GM06990 (cell line): ENCODE measurements at regions not wholly inside any gene's neighbourhood (a gene's known extent, or its start where the extent isn't known, plus 50 kb on each side); places are given as distances from the start of the nearest gene placed in this dataset.

ENCODE experiments used
- DNase-seq: peaks from one replicate; pipeline ENCODE4 v3.0.0-alpha.2; 2011; ENCODE audit not compliant: insufficient read length; ENCODE audit errors: extremely low read depth
- H3K27me3 ChIP-seq: replicated peaks from 2 replicates; pipeline ENCODE4 v1.6.0; 2011; ENCODE audit warnings: low read length; ENCODE audit not compliant: control insufficient read depth, insufficient read depth
- H3K36me3 ChIP-seq: 2 replicates; pipeline ENCODE4 v1.5.1; 2011; ENCODE audit warnings: low read length; ENCODE audit not compliant: control insufficient read depth, insufficient read depth
- H3K4me3 ChIP-seq: replicated peaks from 2 replicates; pipeline ENCODE4 v1.5.1; 2011; ENCODE audit warnings: low read depth, mild to moderate bottlenecking, control low read depth, low read length
- CTCF ChIP-seq: IDR thresholded peaks from 2 replicates; pipeline ENCODE4 v1.5.1; 2011; ENCODE audit warnings: low read length, control low read depth, mild to moderate bottlenecking, inconsistent platforms; ENCODE audit not compliant: insufficient read depth, poor library complexity, severe bottlenecking

GRCh38 chr7:40923626-40924025, 779.3 kb downstream of the INHBA start:
- Histone ChIP-seq H3K27me3 (no peaks in the 10 kb centered on the region), H3K36me3 (no peaks in the 10 kb centered on the region), H3K4me3 (no peak overlapping the region)
- no peak for TF ChIP-seq CTCF
- no peak for DNase-seq

GRCh38 chr7:40922316-40922670, 780.6 kb downstream of the INHBA start:
- Histone ChIP-seq H3K36me3 (no peaks in the 10 kb centered on the region), H3K27me3 (no peaks in the 10 kb centered on the region), H3K4me3 (no peak overlapping the region)
- DNase-seq, result no peak
- no peak for TF ChIP-seq CTCF

GRCh38 chr7:40921589-40922315, 781.1 kb downstream of the INHBA start:
- no peaks in the 10 kb centered on the region for H3K36me3 ChIP-seq
- no peak for DNase-seq
- no peak for TF ChIP-seq CTCF
- H3K4me3 ChIP-seq, result no peak overlapping the region
- no peaks in the 10 kb centered on the region for H3K27me3 ChIP-seq

- no peaks in the 10 kb centered on the region for H3K27me3 ChIP-seq
- no peak overlapping the region for H3K4me3 ChIP-seq
- no peak for TF ChIP-seq CTCF
- H3K36me3 ChIP-seq, result no peaks in the 10 kb centered on the region
- no peak for DNase-seq
These were observed 784.0 kb downstream of the SUGCT start for GRCh38 chr7:40918701-40919271.

- DNase-seq, result no peak
- H3K27me3 ChIP-seq, result no peaks in the 10 kb centered on the region
- no peaks in the 10 kb centered on the region for H3K36me3 ChIP-seq
- no peak for TF ChIP-seq CTCF
- no peak overlapping the region for H3K4me3 ChIP-seq
These were observed 782.0 kb downstream of the SUGCT start for GRCh38 chr7:40916813-40917212.

- Histone ChIP-seq H3K27me3 (no peaks in the 10 kb centered on the region), H3K4me3 (no peak overlapping the region), H3K36me3 (no peaks in the 10 kb centered on the region)
- no peak for TF ChIP-seq CTCF
- no peak for DNase-seq
These were observed 780.3 kb downstream of the SUGCT start for GRCh38 chr7:40915071-40915470.
